ENCODE measurements at regions not wholly inside any gene's neighbourhood (a gene's known extent, or its start where the extent isn't known, plus 50 kb on each side); places are given as distances from the start of the nearest gene placed in this dataset.

DNA sequence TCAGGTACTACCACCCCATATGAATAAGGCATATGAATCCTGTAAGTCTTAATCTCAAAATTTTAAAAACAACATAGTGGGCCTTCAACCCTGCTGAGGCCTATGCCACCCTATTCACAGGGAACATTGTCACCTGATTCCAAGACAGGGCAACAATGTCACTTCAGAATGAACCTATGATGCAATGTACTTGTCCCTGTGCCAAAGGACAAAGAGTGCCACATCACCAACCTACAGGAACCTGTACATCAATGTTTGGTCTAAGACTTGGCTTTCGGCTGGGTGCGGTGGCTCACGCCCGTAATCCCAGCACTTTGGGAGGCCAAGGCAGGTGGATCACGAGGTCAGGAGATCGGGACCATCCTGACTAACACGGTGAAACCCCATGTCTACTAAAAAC lies 318.5 kb upstream of the JARID2 start:
- no peak overlapping the region for H3K23ac ChIP-seq (ENCODE audit: insufficient read length, low read depth, low read length)
- H3K36me3 Mint-ChIP-seq (ENCODE audit: insufficient read depth in 1 of 3, low read depth in 3 of 3), result no peaks in the 10 kb centered on the region; a peak in 4 of 7 replicates
- H3K4me2 ChIP-seq (ENCODE audit: insufficient read depth, insufficient read length, low read length), result no peak overlapping the region
- H3K56ac ChIP-seq (ENCODE audit: insufficient read length, low read depth, low read length), result no peak overlapping the region
- no peak overlapping the region for H4K8ac ChIP-seq (replicated peaks; ENCODE audit: insufficient read length, low read depth, low read length)
- H3T11ph ChIP-seq (ENCODE audit: low read length), result no peak overlapping the region
- H3K4ac ChIP-seq (ENCODE audit: low read depth, low read length), result no peak overlapping the region
- H3K79me1 ChIP-seq (ENCODE audit: insufficient read depth, low read depth, low read length, poor library complexity, severe bottlenecking), result no peaks in the 10 kb centered on the region
- H3K27ac ChIP-seq (ENCODE audit: insufficient read length, low read depth, low read length), result no peak overlapping the region
- H3K27me3 ChIP-seq (ENCODE audit: insufficient read depth, low read length), result no peaks in the 10 kb centered on the region
- H3K9ac ChIP-seq (ENCODE audit: extremely low read depth, insufficient read length, low read length), result no peak overlapping the region
- H3K79me2 ChIP-seq (ENCODE audit: insufficient read depth, low read length), result no peaks in the 10 kb centered on the region; the same call in 1 of the 2 replicates
- peaks cover 4% of the 10 kb centered on the region; the same call in 1 of the 2 replicates for H3K4me1 ChIP-seq (ENCODE audit: insufficient read depth, low read length)
- H3K4me3 Mint-ChIP-seq, result no peak overlapping the region
- H3K9me3 Mint-ChIP-seq, result no peaks in the 10 kb centered on the region
- H3K23me2 ChIP-seq (ENCODE audit: insufficient read length, low read depth, low read length, poor library complexity, severe bottlenecking), result no peaks in the 10 kb centered on the region
- H3K4me1 Mint-ChIP-seq, result peaks cover 35 to 37% of the 10 kb centered on the region in 2 experiments
- H3K27ac Mint-ChIP-seq, result no peak overlapping the region
- no peak overlapping the region for H2BK15ac ChIP-seq (ENCODE audit: low read depth, low read length)
- no peak overlapping the region for H3K18ac ChIP-seq (ENCODE audit: insufficient read length, low read depth, low read length)
- H2BK5ac ChIP-seq (ENCODE audit: insufficient read length, low read length), result no peak overlapping the region
- DNase-seq, result no peak
- H3K14ac ChIP-seq (ENCODE audit: insufficient read depth, low read length), result no peak overlapping the region
- no peak overlapping the region for H4K91ac ChIP-seq (ENCODE audit: insufficient read length, low read depth, low read length)
- no peak overlapping the region for H2AFZ ChIP-seq (ENCODE audit: low read length)
- H4K20me1 ChIP-seq (ENCODE audit: control insufficient read depth, insufficient read depth, insufficient read length), result no peaks in the 10 kb centered on the region
- no peak overlapping the region for H2BK12ac ChIP-seq (ENCODE audit: insufficient read length, low read depth, low read length)
- H2BK120ac ChIP-seq (ENCODE audit: low read depth, low read length, poor library complexity, severe bottlenecking), result no peak overlapping the region
- no CpG with 5 or more reads among the region's 7 CpGs for WGBS (ENCODE audit: extremely low coverage, insufficient read length, low lambda C conversion rate)
- no peak for TF ChIP-seq CTCF (conservative IDR thresholded peaks at IDR 0.05)
- H3K27me3 Mint-ChIP-seq (ENCODE audit: low read depth), result no peaks in the 10 kb centered on the region
- no peaks in the 10 kb centered on the region for H3K9me3 ChIP-seq (ENCODE audit: control insufficient read depth, low read depth, low read length)
- no peak overlapping the region for H4K5ac ChIP-seq (ENCODE audit: insufficient read length, low read depth, low read length)
- H2BK20ac ChIP-seq (ENCODE audit: low read depth, low read length, poor library complexity, severe bottlenecking), result no peak overlapping the region
- no peak overlapping the region for H2AK5ac ChIP-seq (ENCODE audit: insufficient read length, low read length)
